ENCODE measurements at regions not wholly inside any gene's neighbourhood (a gene's known extent, or its start where the extent isn't known, plus 50 kb on each side); places are given as distances from the start of the nearest gene placed in this dataset.

GRCh38 chr13:39257642-39258041 lies 219.4 kb downstream of the NHLRC3 start:
- TF ChIP-seq CTCF (IDR thresholded peaks at IDR 0.05), result no peak
- TF ChIP-seq ZFX (IDR thresholded peaks at IDR 0.05; ENCODE audit: borderline replicate concordance), result no peak
